ENCODE measurements at regions not wholly inside any gene's neighbourhood (a gene's known extent, or its start where the extent isn't known, plus 50 kb on each side); places are given as distances from the start of the nearest gene placed in this dataset.

- TF ChIP-seq, protein P1, sequence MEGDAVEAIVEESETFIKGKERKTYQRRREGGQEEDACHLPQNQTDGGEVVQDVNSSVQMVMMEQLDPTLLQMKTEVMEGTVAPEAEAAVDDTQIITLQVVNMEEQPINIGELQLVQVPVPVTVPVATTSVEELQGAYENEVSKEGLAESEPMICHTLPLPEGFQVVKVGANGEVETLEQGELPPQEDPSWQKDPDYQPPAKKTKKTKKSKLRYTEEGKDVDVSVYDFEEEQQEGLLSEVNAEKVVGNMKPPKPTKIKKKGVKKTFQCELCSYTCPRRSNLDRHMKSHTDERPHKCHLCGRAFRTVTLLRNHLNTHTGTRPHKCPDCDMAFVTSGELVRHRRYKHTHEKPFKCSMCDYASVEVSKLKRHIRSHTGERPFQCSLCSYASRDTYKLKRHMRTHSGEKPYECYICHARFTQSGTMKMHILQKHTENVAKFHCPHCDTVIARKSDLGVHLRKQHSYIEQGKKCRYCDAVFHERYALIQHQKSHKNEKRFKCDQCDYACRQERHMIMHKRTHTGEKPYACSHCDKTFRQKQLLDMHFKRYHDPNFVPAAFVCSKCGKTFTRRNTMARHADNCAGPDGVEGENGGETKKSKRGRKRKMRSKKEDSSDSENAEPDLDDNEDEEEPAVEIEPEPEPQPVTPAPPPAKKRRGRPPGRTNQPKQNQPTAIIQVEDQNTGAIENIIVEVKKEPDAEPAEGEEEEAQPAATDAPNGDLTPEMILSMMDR (optimal IDR thresholded peaks at IDR 0.05 in 1 of 3, IDR thresholded peaks at IDR 0.05 in 1 of 3, conservative IDR thresholded peaks at IDR 0.05 in 1 of 3; ENCODE audit: extremely low read depth in 1 of 3, insufficient read depth in 2 of 3, low read length in 3 of 3): no peak
- no peak for TF ChIP-seq EZH2 (IDR thresholded peaks at IDR 0.05; ENCODE audit: low read length)
Measured at GRCh38 chrX:125248931-125249330, 70.7 kb upstream of the TEX13C start.
